ENCODE measurements at regions not wholly inside any gene's neighbourhood (a gene's known extent, or its start where the extent isn't known, plus 50 kb on each side); places are given as distances from the start of the nearest gene placed in this dataset.
"Not testable (repeated sequence)": the region's sequence is repeated elsewhere in the genome, so short reads cannot be mapped to it uniquely, and the experiment has no call there.

DNA sequence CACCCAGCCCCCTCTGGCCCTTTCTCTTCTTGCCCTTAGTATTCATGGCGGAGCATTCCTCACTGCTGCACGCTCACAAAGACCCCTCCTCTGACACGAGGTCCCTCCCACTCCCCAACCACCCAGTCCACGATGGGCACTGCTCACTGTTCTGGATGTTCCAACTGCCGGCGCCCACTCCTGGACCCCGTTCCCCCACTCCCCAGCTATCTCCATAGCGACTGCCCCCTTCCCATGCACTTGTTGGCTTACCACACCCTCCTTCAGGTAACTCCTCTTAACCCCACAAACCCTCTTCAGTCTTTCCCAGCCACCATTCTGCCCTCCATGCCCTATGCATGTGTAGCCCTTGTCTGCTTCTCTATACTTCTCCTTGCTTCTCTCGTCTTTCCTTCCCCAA lies 961.5 kb upstream of the DEFB115 start:
- not testable (repeated sequence) for DNase-seq

- DNase-seq = not testable (repeated sequence)
Measured at GRCh38 chr20:30297878-30298595, 959.4 kb upstream of the DEFB115 start.

DNA sequence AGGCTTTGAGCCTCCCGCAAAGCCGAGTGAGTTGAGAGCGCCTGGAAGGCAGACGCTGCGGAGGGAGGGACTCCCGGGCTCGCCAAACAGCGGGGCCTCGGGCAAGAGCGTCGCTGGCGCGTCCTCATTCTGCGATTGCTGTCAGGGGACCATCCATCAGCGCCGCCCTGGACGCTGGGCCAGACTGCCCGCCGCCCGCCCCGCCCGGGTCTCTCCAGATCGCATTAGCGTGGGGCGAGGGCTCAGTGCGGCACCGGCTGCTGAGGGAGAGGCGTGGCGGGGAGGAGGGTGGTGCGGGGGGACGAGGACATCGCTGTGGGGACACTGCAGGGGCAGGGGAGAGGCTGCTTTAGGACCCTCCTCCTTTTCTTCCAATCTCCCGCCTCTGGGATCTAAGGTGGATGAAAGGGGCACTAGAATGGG lies 957.2 kb upstream of the DEFB115 start:
- not testable (repeated sequence) for DNase-seq

- DNase-seq = not testable (repeated sequence)
Measured at GRCh38 chr20:30302786-30303185, 954.7 kb upstream of the DEFB115 start.

GRCh38 chr20:30309938-30310337 lies 947.5 kb upstream of the DEFB115 start:
- not testable (repeated sequence) for DNase-seq

- not testable (repeated sequence) for DNase-seq
Measured at GRCh38 chr20:30310385-30310784, 947.1 kb upstream of the DEFB115 start.

GRCh38 chr20:30312220-30312619 lies 945.2 kb upstream of the DEFB115 start:
- DNase-seq = not testable (repeated sequence)

DNA sequence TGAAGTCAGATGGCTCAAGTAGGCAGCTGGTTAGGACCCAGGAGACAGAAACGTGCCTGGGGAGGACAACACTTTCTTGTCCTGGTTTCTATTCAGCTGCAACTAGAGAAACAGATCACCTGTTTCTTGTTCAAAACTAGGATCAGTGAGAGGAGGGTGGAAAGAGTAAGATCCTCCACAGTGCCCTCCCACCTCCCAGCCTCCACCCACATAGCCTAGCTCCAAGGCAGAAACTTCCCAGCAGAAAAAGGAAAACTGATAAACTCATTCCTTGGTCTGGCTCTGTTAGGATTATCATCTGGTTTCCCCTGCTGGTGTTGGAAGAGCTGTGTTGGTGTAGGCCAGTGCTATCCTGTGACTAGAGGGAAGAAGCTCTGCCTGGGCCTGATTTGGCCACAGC lies 943.8 kb upstream of the DEFB115 start:
- not testable (repeated sequence) for DNase-seq

GRCh38 chr20:30316063-30316462 lies 941.4 kb upstream of the DEFB115 start:
- not testable (repeated sequence) for DNase-seq

- DNase-seq = not testable (repeated sequence)
Measured at GRCh38 chr20:30316532-30317299, 940.7 kb upstream of the DEFB115 start.

DNA sequence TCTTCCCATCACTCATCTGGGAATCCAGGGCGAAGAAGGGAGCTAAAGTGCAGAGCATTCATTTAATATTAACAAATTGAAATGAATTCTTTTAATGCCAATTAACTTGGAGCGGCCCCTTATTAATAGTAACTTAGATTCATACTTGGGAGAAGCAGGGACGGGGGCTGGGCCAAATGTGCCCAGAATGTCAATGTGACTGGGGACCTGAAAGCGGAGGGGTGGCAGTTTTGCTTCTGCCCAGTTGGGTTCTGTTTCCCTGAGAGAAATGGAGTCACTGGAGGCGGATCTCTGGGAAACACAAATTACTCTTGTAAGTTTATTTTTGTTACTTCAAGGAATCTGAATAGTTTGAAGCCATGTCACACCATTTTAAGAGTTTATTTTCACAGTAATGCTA lies 923.7 kb upstream of the DEFB115 start:
- not testable (repeated sequence) for DNase-seq

- DNase-seq = not testable (repeated sequence)
Measured at GRCh38 chr20:30337556-30337955, 919.9 kb upstream of the DEFB115 start.

DNA sequence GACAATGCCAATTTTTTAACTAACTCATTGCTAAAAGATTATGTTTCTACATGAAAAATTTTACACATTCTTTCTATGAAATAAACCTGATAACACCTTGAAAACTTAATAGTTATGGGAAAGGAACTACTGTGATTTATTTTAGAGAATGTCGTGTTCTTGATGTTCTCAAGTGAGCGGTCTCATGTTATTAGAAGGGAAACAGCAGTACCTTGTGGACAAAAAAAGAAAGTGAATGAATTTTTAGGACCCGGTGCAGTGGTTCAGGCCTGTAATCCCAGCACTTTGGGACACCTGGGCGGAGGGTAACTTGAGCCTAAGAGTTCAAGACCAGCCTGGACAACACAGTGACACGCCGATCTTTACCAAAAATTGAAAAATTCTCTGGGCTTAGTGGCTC lies 908.5 kb upstream of the DEFB115 start:
- not testable (repeated sequence) for DNase-seq

DNA sequence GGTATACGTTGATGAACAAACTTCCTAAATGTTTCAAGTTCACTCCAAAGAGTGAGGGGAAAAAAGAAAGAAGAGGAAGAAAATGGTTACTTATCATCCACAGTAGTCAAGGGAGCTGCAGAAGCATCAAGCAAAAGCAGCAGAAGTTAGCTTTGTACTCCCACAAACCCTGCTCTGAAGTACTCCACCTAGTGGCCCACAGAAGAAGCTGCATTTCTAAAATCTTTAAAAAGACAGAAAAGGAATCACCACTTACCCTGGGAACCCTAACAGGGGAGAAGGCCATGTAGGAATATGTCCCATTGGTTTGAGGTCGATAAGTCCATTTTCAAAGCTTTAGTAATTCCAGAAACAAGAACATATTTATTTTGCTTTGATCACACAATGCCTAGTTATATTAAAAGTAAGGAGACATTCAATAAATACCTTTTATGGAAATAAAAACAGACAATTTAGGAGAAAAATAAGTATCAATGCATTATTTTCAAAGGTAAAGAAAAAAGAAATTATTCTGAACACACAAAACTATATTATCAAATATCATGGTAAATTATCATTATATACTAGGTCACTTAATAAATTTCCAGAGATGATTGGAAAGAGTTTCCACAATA lies 900.5 kb upstream of the DEFB115 start:
- peak; percentile 18 for DNase-seq

DNA sequence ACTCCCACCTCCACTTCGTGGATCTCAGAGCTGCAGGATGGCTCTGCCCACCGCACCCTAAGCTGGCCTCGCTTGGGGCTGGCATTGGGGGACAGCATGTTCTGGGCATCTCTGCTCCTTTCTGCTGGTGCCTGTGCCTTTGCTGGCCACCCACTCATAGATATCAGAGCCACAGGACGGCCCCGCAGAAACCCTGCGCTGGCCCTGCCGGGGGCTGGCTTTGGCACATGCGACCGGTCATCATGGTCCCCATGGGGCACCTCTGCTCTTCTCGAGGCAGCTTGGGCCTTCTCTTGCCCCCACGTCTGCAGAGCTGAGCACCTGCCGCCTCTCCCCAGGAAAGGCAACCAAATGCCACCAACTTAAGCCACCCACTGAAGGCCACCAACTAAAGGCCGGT lies 895.7 kb upstream of the DEFB115 start:
- not testable (repeated sequence) for DNase-seq

- not testable (repeated sequence) for DNase-seq
Measured at GRCh38 chr20:30376430-30376766, 881.1 kb upstream of the DEFB115 start.

DNA sequence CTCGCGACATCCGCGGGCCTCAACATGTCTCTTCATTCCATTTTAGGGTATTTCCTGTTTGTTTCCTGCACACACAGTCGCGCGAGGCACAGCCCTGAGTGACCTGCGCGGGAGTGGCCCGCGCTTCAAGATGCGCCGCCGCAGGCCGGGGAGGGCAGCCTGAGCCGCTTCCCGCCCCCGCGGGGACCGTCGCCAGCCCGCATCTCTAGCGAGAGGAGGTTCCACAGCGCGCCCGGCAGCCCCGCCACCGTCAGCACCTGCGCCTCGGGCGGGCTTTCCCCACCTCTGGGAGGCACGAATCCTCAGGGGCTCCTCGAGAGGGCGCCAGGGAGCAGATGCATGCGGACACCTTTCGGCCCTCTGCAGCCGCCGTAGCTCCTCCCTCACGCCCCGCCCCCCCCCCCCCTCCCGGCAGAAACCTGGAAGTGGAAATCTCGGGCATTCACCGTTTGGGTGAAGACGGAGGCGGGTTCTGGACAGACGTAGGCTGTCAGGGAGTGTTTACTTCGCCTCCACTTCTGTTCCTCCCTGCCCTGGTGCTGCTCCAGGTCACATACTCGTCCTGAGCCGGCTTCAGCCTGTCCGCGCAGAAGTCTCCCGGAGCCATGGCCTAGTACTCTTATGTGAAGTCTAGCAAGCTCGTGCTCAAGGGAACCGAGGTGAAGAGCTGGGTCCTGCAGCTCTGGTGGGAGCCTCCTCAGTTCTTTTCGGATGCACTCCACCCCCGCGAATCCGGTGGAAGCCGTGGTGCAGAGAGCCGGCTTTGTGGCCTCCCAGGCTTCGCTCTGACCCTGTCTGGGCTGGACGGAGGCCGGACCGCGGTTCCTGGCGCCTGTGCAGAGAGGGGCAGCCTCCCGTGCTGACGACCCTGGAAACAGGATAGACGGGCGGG lies 880.5 kb upstream of the DEFB115 start:
- DNase-seq = peak; percentile 94

GRCh38 chr20:30378317-30378716 lies 879.1 kb upstream of the DEFB115 start:
- not testable (repeated sequence) for DNase-seq

GRCh38 chr20:30378721-30379120 lies 878.7 kb upstream of the DEFB115 start:
- DNase-seq = not testable (repeated sequence)

DNA sequence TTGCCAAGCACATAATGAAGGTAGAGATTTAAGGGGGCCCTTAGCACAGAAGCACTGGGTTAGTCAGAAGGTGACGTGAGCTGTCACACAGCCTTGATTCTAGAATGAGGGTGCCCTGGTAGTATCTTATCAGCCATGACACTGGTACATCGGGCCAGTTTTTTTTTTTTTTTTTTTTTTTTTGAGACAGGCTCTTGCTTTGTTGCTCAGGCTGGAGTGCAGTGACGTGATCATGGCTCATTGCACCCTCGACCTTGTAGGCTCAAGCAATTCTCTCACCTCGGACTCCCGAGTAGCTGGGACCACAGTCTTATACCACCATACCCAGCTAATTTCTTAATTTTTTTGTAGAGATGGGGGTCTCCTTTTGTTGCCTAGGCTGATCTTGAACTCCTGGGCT lies 872.6 kb upstream of the DEFB115 start:
- not testable (repeated sequence) for DNase-seq

DNA sequence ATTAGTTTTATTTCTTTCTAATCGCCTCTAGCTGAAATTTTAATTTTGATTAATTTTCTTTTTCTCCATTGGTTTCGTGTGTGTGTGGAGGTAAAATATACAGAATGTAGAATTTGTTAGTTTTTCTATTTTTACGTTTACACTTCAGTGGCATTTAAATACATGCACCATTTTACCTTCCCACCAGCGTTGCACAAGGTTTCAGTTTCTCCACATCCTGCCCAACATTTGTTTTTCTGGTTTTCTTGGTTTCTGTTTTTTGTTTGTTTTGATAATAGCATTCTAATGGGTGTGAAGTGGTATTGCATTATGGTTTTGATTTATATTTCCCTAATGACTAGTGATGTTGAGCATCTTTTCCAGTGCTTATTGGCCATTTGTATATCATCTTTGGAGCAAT lies 871.4 kb upstream of the DEFB115 start:
- DNase-seq = not testable (repeated sequence)

- DNase-seq = not testable (repeated sequence)
Measured at GRCh38 chr20:30387823-30388222, 869.6 kb upstream of the DEFB115 start.

DNA sequence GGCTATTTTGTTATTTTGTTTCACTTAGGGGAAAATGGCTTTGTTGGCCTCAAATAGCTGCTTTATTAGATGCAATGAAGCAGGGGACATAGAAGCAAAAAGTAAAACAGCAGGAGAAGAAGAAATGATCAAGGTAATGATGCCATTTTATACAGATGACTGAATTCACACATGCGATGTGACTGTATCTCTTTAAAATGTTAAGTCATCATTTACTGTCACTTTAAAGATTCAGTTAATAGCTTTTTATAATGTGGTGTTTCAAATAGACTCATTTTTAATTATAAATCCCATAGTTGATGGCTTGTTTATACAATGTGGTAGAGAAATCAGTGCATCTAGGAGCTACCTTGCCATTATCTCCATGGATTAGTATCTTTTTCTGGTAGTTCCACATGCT lies 863.9 kb upstream of the DEFB115 start:
- DNase-seq = not testable (repeated sequence)
